Parathyroid adenoma (tissue), 2 donors: ENCODE measurements at regions not wholly inside any gene's neighbourhood (a gene's known extent, or its start where the extent isn't known, plus 50 kb on each side); places are given as distances from the start of the nearest gene placed in this dataset.
"Not testable (repeated sequence)": the region's sequence is repeated elsewhere in the genome, so short reads cannot be mapped to it uniquely, and the experiment has no call there.

Source experiments
- H2AFZ ChIP-seq: fragments of 300-600 bp; sonication (generic); one replicate; pipeline ENCODE4 v1.7.0; 2017; ENCODE audit warnings: antibody characterized with exemption, mild to moderate bottlenecking
- H3K27ac ChIP-seq: fragments of 300-600 bp; sonication (generic); one replicate; pipeline ENCODE4 v1.7.0; 2017
- H3K27me3 ChIP-seq: fragments of 300-600 bp; sonication (generic); one replicate; pipeline ENCODE4 v1.7.0; 2017; ENCODE audit warnings: low read length; ENCODE audit not compliant: control insufficient read depth, insufficient read depth
- H3K36me3 ChIP-seq: fragments of 300-600 bp; sonication (generic); one replicate; pipeline ENCODE4 v1.7.0; 2017; ENCODE audit warnings: low read length; ENCODE audit not compliant: control insufficient read depth, insufficient read depth
- H3K4me1 ChIP-seq: fragments of 300-600 bp; sonication (generic); one replicate; pipeline ENCODE4 v1.7.0; 2017; ENCODE audit warnings: control low read depth
- H3K4me2 ChIP-seq: fragments of 300-600 bp; sonication (generic); one replicate; pipeline ENCODE4 v1.7.0; 2017; ENCODE audit warnings: low read length
- H3K4me3 ChIP-seq: fragments of 300-600 bp; sonication (generic); one replicate; pipeline ENCODE4 v1.7.0; 2017; ENCODE audit warnings: low read depth, low read length
- H3K79me2 ChIP-seq: fragments of 300-600 bp; sonication (generic); one replicate; pipeline ENCODE4 v1.7.0; 2017; ENCODE audit warnings: control low read depth
- H3K9ac ChIP-seq: fragments of 300-600 bp; sonication (generic); one replicate; pipeline ENCODE4 v1.7.0; 2017; ENCODE audit warnings: mild to moderate bottlenecking
- H3K9me3 ChIP-seq: fragments of 300-600 bp; sonication (generic); one replicate; pipeline ENCODE4 v1.7.0; 2017; ENCODE audit warnings: low read length; ENCODE audit not compliant: control insufficient read depth
- TF ChIP-seq, protein P1 (sequence below): fragments of 300-600 bp; sonication (generic); IDR thresholded peaks from one replicate; pipeline ENCODE4 v1.7.0; 2017; ENCODE audit warnings: antibody characterized with exemption, mild to moderate bottlenecking
- donor health status: primary hyperparathyroidism.

DNA sequence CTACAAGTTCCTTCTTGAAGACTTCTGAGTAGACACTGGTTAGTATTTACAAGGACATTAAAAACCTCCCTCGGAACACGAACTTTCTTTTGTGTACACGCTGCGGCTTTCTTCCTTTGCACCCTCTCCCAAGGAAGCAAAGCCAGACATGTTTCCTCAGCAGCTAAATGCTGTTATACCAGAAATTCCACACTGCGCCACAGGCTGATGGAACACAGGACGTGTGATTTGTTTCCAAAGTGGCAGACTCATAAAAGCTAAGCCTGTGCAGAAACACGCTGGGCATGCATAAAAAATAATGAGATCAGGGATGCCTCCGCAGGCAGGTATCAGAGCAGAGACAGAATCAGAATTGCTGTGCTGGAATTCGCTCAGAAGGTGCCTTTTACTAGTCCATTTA lies 73.0 kb upstream of the RGPD5 start:
- TF ChIP-seq, protein P1, sequence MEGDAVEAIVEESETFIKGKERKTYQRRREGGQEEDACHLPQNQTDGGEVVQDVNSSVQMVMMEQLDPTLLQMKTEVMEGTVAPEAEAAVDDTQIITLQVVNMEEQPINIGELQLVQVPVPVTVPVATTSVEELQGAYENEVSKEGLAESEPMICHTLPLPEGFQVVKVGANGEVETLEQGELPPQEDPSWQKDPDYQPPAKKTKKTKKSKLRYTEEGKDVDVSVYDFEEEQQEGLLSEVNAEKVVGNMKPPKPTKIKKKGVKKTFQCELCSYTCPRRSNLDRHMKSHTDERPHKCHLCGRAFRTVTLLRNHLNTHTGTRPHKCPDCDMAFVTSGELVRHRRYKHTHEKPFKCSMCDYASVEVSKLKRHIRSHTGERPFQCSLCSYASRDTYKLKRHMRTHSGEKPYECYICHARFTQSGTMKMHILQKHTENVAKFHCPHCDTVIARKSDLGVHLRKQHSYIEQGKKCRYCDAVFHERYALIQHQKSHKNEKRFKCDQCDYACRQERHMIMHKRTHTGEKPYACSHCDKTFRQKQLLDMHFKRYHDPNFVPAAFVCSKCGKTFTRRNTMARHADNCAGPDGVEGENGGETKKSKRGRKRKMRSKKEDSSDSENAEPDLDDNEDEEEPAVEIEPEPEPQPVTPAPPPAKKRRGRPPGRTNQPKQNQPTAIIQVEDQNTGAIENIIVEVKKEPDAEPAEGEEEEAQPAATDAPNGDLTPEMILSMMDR: no peak
- no peak overlapping the region for H3K9ac ChIP-seq
- no peaks in the 10 kb centered on the region for H3K4me1 ChIP-seq
- no peaks in the 10 kb centered on the region for H3K27me3 ChIP-seq
- no peak overlapping the region for H3K4me3 ChIP-seq
- no peak overlapping the region for H3K27ac ChIP-seq
- no peaks in the 10 kb centered on the region for H3K36me3 ChIP-seq
- no peak overlapping the region for H2AFZ ChIP-seq
- no peaks in the 10 kb centered on the region for H3K9me3 ChIP-seq
- no peaks in the 10 kb centered on the region for H3K79me2 ChIP-seq
- H3K4me2 ChIP-seq: no peak overlapping the region

- TF ChIP-seq, protein P1: no peak
- Histone ChIP-seq H3K79me2 (no peaks in the 10 kb centered on the region), H3K9ac (no peak overlapping the region), H3K27me3 (no peaks in the 10 kb centered on the region), H3K4me3 (no peak overlapping the region), H3K4me2 (no peak overlapping the region), H3K36me3 (no peaks in the 10 kb centered on the region), H3K9me3 (no peaks in the 10 kb centered on the region), H2AFZ (no peak overlapping the region), H3K4me1 (no peaks in the 10 kb centered on the region), H3K27ac (no peak overlapping the region)
Observed at GRCh38 chr2:109721626-109722025, 72.5 kb upstream of the RGPD5 start.

- H3K9me3 ChIP-seq: no peaks in the 10 kb centered on the region
- no peaks in the 10 kb centered on the region for H3K36me3 ChIP-seq
- no peak overlapping the region for H2AFZ ChIP-seq
- H3K4me1 ChIP-seq: no peaks in the 10 kb centered on the region
- no peak overlapping the region for H3K9ac ChIP-seq
- H3K27me3 ChIP-seq: no peaks in the 10 kb centered on the region
- H3K4me3 ChIP-seq: no peak overlapping the region
- H3K4me2 ChIP-seq: no peak overlapping the region
- TF ChIP-seq, protein P1: no peak
- H3K79me2 ChIP-seq: no peaks in the 10 kb centered on the region
- H3K27ac ChIP-seq: no peak overlapping the region
Observed at GRCh38 chr2:109722026-109722425, 72.1 kb upstream of the RGPD5 start.

GRCh38 chr2:109722640-109723039 lies 71.5 kb upstream of the RGPD5 start:
- not testable (repeated sequence) for H2AFZ ChIP-seq, H3K27ac ChIP-seq, H3K79me2 ChIP-seq, H3K27me3 ChIP-seq, H3K4me2 ChIP-seq, H3K36me3 ChIP-seq, H3K9ac ChIP-seq, H3K4me3 ChIP-seq, H3K4me1 ChIP-seq, H3K9me3 ChIP-seq

DNA sequence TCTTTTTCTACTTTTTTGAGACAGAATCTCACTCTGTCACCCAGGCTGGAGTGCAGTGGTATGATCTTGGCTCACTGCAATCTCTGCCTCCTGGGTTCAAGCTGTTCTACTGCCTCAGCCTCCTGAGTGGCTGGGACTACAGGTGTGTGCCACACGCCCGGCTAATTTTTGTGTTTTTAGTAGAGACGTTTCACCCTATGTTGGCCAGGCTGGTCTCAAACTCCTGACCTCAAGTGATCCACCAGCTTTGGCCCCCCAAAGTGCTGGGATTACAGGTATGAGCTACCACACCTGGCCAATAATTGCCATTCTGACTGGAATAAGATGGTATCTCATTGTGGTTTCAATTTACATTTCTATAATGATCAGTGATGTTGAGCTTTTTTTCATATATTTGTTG lies 71.0 kb upstream of the RGPD5 start:
- H3K9me3 ChIP-seq, H3K4me2 ChIP-seq, H3K27me3 ChIP-seq, H3K27ac ChIP-seq, H3K36me3 ChIP-seq, H3K9ac ChIP-seq, H3K4me1 ChIP-seq, H3K4me3 ChIP-seq, H3K79me2 ChIP-seq, H2AFZ ChIP-seq: not testable (repeated sequence)
